NCI-H187 (cell line): ENCODE measurements at regions not wholly inside any gene's neighbourhood (a gene's known extent, or its start where the extent isn't known, plus 50 kb on each side); places are given as distances from the start of the nearest gene placed in this dataset.
"Not testable (repeated sequence)": the region's sequence is repeated elsewhere in the genome, so short reads cannot be mapped to it uniquely, and the experiment has no call there.

Experiments used
- DNase-seq, 2 experiments: peaks; one replicate each; lab custom pipeline; 2025; lab: John Stamatoyannopoulos, UW

DNA sequence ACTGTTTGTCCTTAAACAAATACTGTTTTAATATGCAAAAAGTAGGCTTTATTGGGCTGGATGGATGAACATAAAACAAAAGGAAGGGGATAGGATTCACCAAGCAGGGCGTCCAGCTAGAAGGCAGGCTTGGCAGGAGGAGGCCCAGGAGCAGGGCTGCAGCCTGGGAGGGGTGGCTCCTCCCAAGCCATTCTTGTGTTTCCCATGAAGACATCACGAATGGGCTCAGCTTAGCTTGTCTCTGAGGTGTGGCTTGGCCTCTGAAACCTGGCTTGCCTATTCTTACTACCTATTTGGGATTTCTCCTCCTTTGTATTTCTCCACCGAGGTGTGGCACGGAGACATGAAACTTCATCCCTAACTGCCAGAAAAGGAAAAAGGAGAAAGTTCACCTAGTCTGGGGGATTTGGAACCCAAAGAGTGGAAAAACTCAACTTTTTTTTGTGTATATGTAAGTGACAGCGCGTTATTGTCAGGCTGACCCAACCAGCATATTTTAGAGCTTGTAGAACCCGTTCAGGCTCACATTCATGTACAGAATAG, 481.9 kb upstream of the SPRED2 start:
- DNase-seq: no peak

DNA sequence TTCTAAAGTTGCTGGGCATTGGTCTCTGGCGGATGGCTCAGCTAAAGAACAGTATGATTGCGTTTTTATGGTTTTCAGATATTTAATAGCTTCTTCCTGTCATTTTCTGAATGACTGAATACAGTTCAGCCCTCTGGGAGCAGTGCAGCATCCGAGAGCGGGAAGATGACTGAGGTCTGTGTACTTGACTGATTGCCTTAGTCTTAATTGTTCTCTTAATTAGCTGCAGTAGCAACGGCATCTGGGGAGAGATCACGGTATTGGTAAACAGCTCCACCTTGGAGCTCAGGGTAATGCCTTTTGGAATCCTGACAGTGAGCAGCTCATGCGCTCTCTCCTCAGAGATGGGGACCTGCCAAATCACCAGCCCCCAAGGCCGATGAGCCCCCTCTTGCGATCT, 481.4 kb upstream of the SPRED2 start:
- no peak for DNase-seq

DNA sequence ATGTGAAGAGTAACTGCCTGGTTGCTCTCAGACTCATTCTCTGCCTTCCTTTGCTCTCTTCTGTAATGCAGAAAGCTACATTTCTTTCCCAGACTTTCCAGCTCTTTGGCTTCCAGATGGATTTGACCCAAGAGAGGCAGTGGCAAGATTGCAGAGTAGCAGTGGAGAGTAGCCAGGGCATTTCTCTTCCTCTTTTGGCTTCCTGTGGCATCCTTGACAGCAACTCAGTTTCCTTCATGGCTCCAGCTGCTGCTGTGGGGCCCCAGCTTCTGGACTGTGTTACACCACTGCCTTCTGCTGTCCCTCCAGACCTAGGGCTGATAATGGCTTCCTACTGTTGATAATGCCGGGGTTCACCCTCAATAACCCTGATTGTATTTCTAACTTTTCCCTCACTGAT, 469.4 kb upstream of the SPRED2 start:
- DNase-seq: no peak

DNA sequence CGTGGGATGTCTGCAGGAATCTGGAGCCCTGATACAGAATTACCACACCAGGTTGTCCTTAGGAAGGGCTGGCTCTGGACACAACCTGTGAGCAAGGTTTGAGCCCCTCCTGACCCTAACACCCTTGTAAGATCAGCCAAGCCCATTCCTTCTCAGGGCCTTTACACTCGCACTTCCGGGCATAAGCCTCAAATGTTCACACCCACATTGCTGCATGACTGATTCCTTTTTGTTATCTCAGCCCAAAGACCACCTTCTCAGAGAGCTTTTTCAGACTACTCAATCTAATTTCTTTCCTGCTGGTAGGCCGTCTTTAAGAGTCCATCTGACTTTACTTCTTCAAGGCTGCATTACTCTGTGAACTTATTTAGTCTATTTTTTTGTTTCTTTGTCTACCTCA, 464.0 kb upstream of the SPRED2 start:
- no peak for DNase-seq

DNA sequence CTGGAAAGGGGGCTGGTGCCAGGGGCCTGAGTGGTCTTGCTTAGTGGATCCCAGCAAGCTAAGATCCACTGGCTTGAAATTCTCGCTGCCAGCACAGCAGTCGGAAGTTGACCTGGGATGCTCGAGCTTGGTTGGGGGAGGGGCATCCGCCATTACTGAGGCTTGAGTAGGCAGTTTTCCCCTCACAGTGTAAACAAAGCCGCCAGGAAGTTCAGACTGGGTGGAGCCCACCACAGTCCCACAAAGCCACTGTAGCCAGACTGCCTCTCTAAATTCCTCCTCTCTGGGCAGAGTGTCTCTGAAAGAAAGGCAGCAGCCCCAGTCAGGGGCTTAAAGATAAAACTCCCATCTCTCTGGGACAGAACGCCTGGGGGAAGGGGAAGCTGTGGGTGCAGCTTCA, 457.7 kb upstream of the SPRED2 start:
- not testable (repeated sequence) for DNase-seq

DNA sequence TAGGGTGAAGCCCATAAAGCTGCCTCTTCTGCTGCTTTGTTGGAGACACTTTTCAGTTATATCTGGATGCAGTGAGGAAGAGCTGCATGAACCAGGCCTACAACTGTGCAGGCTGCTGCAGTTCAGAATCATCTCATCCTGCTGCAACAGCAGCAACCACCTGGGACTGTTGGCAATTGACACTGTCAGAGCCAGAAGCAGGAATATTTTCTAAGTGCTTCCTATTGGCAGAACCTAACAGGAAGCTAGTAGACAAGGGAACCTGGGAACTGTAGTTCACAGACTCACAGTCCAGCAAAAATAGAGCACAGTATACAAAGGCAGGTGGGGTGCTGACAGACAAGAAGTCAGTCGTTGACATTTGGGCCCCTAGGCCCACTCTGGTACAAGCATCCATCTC, 452.9 kb upstream of the SPRED2 start:
- no peak for DNase-seq

DNA sequence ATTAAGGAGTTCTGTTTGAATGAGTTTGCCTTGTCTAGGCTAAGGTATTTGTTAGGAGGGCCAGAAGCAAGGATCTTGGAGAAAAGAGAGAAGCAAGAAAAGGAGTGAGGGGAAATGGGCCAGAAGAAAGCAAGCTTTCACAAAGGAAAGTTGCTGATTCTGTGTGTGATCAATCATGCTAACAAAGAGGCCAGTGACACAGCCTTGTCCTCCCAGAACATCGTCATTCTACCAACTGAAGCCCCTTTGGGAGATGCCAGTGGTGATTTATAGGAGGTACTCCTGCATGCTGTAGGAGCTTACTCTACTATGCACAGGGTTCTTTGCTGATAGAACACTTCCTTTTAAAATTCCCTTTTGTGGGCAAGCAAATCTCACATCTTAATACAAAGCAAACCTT, 449.2 kb upstream of the SPRED2 start:
- DNase-seq: no peak

DNA sequence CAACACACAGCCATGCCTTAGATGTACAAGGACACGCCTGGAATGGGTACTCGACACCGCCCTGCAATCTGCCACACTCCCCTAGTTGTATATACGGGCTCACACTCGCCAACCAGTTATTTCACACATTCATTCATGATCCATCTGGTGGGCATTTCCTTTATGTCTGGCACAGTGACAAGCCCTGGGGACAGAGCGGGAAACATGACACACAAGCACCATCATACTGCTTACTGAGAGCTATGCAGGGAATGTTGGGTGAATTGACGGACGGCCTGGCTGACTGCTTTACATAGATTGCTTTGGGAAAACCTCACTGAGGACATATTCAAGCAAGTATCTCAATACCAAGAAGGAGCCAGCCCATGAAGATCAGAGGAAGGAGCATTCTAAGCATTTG, 448.0 kb upstream of the SPRED2 start:
- no peak for DNase-seq

DNA sequence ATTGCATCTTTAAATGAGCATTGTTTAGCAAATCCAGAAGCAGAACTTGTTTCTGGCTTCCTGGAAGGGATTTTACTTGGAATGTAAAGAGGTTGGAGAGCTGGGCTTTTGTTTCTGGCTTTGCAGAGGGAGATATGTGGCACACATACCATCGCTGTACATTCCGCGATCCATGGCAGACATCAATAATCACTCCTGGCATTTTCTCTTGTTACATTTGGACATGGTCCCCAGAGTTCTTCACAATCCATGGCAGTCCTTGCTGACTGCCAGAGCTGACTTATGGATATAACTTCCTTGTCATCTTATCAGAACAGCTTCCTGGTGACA, 445.6 kb upstream of the SPRED2 start:
- no peak for DNase-seq

DNA sequence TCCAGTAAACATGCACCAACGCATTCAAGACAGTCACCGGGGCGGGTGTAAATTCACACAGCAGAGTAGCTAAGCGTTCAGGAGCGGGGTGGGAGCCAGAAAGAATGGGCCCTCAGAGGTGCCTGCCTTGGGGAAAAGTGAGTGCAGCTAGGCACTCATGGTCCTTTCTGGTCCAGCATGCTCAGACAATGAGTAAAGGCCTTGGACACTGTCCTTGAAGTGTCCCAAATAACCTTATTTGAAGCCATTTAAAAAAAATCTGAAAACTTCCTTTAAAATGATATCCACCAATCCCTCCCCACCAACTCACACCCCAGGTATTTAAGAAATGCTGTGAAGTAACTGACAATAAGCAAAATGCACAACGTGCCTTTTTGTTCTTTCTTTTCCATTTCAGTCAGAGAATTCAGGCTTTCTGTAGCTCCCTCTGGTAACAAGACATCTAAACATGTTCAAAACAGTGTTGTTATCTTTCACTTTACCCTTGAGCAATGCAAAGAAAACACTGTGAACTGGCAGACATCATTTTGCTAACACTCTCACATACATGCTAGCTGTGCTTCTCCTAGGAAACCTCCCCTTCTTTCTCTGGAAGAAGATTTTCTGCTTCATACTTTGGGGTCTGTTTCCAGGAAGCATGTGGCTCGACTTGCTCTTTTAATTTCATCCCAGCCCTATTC, 445.1 kb upstream of the SPRED2 start:
- DNase-seq: no peak

DNA sequence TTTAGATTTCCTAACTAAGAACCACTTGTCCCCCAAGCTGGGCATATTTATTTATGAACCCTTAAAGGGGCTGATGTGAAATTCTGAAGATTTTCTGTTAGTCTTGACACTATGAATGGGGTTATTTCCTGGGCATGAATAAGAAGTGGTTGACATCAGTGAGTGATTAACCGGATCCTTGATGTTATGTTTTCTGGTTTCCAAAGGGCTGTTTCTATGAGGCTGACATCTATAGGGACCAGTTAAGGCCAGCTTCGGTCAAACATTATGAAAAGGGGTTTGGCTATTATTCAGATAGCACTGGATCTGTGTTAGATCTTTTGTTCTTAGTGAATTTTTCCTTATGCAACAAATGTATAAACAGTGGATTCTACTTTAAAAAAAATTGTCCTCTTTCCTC, 443.7 kb upstream of the SPRED2 start:
- DNase-seq: no peak

DNA sequence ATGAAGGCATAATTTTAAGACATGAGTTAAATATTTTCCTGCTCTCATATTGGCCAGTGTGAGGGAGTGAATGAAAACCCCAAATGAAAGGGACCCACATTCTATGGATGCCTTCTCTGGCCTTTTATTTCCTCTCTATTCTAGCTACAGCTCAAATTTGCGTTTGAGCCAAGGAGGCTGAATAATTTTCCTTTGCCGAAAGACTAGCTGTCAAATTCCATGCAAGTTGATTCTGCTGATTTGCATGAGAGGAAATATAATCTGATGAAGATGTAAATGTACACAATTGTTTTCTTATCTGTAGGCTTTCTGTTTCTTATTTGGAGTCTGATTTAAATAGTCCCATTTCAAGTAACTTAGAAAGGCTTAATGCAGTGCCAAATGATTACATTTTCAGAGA, 438.4 kb upstream of the SPRED2 start:
- no peak for DNase-seq

DNA sequence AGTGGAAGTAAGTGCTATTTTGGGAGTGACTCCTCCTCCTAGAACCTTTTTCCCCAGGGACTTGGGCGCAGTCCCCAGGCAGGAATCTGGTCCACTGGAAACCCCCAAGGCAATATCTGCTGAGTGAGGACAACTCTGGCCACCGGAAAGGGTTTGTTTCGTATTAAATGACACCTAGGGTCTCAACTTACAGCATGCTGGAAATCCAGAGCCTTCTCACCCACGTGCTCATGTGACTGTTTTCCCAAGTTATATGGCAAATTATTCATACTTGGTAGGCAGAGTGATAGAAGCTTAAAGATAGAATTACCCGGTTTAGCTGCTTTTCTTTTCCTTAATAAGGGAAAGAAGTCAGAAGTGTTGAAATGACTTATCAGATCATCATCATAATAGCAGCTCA, 436.9 kb upstream of the SPRED2 start:
- DNase-seq: no peak

DNA sequence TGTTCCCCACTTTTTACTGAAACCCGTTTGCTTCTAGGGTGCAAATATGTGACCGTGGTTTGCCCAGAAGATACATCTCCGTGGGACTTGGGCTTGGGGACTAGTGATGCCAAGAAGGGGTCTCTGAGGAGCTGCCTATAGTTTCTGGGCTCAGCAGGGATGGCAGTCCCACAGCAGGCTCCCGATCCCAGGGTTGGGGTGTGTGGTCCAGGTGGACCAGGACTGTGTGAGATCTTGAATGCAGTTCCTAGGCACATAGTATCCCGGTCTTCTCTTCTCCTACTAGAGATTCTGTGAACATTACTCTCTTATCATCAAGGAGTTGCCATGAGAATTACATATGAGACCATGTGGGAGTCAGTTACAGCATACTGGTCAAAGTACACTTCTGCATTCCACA, 435.8 kb upstream of the SPRED2 start:
- no peak for DNase-seq

DNA sequence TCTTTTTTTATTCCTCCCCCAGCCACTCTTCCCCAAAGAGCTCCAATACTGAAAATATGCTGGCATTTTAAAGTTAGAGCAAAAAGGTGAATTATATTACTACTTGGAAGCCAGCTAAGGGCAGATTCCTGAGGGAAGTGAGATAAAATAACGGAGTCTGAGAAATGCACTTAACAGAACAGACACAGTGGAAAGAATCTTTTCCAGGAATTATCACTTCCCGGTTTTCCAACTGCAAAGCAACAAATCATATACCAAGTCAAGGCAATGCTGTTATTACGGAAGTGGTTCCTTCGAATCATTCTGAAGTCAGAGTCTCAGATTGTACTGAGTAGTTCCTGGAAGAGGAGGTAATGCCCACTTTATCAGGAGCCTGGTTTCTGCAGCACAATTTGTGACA, 435.0 kb upstream of the SPRED2 start:
- no peak for DNase-seq

DNA sequence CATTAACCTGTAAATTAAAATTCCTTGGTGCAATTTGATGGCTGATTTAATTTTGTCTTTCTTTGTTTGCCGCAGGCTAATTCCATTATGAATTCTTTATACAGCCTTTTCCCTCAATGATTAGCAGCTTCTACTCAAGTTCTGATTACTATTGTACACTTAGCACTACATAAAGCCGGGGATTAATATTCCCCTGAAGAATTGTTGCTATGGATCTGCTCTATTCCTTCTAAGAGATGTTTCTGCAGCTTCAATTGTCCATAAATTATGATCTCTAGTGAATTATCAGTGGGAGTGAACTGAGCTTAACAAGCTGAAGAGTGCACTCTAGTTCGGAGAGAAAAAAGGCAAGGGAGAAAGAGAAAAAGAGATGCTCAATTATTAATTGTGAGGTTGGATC, 433.7 kb upstream of the SPRED2 start:
- DNase-seq: no peak

DNA sequence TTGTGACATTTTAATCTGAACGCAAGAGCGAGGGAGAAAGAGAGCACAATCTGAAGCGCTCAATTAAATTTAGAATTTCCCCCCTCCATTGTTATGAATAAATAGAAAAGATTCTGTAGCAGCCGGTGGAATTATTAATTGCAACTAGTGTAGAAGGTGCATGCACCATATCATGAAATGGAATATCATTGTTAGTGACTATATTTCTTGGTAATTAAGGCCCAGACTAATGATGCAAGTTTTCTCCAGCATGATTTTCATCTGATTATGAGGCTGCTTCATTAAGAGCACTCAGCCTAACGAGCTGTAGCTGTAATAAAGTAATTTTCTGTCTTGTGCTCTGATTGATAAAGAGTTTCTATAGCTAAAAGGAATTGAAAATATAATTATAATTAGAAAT, 432.2 kb upstream of the SPRED2 start:
- no peak for DNase-seq

DNA sequence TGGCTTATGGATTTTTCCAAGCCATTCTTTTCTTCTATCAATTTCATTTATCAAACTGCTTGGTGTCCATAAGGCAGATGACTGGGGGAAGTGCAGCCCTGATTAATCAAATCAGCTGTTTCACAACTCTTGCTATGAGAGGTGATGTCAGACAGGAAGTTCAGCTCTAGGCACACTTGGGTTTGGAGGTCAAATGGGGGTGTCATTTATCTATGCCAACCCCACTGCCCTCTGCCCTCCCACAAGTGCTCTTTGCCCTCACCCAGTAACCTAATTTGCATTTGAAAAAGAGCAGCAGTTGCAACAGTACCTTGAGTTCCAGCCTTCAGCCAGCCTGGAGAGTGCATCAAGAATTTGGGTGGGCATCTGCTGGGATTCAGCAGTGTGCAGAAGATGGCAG, 431.3 kb upstream of the SPRED2 start:
- DNase-seq: no peak

DNA sequence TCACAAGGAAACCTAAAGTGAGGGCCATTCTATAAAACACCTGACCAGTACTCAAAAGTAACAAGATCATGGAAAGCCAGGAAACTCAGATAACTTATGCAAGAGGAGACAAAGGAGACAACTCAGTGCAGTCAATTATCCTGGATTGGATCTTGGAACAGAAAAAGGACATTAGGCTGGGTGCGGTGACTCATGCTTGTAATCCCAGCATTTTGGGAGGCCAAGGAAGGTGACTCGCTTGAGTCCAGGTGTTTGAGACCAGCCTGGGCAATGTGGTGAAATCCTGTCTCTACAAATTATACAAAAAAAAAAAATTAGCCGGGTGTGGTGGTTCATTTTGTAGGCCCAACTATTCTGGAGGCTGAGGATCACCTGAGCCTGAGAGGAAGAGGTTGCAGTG, 424.5 kb upstream of the SPRED2 start:
- DNase-seq: no peak

DNA sequence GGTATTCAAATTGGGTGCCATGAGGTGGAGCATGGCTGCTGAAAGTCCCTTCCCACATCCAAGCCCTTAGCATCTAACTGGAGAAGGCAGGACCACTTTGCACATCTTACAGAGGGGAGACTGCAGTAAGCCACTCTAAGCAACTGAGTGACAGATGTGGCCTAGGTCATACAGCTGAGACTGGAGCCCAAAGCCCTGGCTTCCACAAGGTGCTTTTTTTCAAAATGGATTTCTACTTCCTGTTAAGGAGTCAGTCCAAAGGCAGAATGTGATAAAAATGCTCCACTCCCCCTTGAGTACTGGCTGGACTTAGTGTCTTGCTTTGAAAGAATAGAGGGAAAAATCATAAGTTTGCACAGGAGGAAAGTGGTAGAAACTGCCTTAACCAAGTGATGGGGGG, 424.0 kb upstream of the SPRED2 start:
- no peak for DNase-seq

DNA sequence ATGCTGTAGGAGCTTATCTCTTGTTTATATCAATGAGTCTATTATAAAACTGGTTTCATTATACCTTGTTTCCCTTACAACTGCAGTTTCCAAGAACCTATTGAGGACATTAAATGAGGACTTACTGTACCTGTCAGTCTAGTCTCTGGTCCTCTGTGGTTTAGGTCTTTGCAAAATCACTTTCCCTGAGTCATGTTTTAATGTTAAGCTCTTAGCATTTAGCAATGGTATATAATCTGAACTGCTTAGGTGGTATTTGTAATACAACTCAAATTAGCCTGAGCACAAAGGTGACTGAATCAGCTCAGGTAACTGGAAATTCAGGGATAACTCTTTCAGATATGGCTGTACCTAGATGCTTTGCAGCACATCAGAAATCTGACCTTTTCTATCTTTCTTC, 418.3 kb upstream of the SPRED2 start:
- DNase-seq: no peak

DNA sequence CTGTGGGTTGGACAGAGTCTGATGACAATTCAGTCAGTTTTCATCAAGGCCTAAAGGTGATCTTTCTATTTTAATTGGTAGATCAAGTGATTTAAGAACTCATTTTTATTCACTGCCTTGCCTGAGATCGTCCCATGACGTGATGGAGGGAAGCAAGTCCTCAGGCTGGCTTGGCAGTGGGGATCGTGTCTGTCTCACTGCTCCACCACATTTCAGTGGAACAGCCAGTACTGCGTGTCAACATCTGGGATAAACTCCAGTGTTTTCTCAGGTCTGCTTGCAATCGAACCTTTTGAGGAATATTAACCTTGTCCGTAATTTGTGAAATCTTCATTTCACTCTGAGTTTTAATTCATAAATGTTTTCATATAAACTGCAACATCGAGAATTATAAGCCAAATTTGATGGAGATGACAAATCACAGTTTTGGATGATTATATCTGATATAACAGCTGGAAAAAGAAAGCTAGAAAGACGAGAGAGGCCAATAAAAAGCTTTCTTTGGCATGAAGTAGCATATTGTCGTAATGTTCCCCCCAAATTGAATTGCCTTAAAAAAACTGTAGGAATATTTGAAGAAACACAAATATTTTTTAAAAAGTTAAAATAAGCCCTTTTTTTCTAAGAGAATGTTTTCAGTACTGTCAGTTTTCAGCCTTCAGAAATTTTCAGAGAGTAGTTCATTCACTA, 414.7 kb upstream of the SPRED2 start:
- no peak for DNase-seq

DNA sequence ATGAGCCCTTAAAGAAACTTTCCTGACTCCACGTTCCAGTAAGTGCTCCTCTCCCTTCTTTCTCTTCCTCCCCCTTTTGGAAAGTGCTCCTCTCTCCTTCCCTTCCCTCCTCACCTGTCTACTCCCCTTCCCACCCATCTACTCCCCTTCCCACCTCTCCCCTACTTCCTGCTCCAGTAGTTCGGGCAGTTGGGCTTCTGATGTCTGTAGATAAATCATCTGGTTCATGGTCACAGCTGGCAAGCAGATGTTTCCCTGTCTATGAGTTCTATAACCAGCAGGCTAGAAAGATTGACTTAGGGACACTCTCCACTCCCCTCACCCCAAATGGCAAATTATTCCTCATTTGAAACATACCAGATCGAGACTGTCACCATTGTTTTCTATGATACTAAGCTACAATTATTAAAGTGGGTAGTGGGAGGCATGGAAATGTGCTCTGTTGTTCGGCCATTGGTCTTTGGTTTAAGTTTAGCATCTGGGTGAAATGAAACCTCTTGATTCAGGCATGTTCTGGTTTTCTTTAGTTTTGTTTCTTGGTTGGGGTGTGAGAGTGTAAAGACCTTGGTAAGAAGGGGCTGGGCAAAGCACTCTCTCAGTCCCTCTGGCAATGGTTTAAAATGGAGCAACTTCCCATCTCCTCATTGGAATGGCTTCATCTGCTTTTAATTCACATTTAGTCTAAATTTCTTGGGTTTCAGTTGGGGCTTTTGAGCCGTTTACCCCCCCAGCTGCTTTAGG, 413.2 kb upstream of the SPRED2 start:
- no peak for DNase-seq
